Neural progenitor cell (in vitro differentiated cells): ENCODE measurements at regions not wholly inside any gene's neighbourhood (a gene's known extent, or its start where the extent isn't known, plus 50 kb on each side); places are given as distances from the start of the nearest gene placed in this dataset.
A peak's percentile ranks its signal among the peaks of the same experiment; 100 is the strongest.
"Not testable (repeated sequence)": the region's sequence is repeated elsewhere in the genome, so short reads cannot be mapped to it uniquely, and the experiment has no call there.

Source experiments
- DNase-seq: peaks from one replicate; pipeline ENCODE4 v3.0.0-alpha.2; 2016; ENCODE audit warnings: low spot score
- H2AFZ ChIP-seq: fragments of 200-600 bp; sonication (generic); replicated peaks from 2 replicates; pipeline ENCODE4 v1.6.1; 2016; ENCODE audit warnings: antibody characterized with exemption
- H3F3A ChIP-seq: fragments of 200-600 bp; sonication (generic); 2 replicates; pipeline ENCODE4 v1.6.1; 2016; ENCODE audit warnings: antibody characterized with exemption, low read depth
- H3K27ac ChIP-seq: fragments of 200-600 bp; sonication (generic); 2 replicates; pipeline ENCODE4 v1.5.1; 2016; ENCODE audit warnings: mild to moderate bottlenecking
- H3K27me3 ChIP-seq: fragments of 200-600 bp; sonication (generic); 2 replicates; pipeline ENCODE4 v1.6.1; 2016; ENCODE audit warnings: mild to moderate bottlenecking, moderate library complexity
- H3K36me3 ChIP-seq: fragments of 200-600 bp; sonication (generic); 2 replicates; pipeline ENCODE4 v1.5.1; 2016
- H3K4me1 ChIP-seq: fragments of 200-600 bp; sonication (generic); 2 replicates; pipeline ENCODE4 v1.6.1; 2016; ENCODE audit warnings: mixed run types
- H3K4me2 ChIP-seq: fragments of 200-600 bp; sonication (generic); 2 replicates; pipeline ENCODE4 v1.6.1; 2016
- H3K4me3 ChIP-seq: fragments of 200-600 bp; sonication (generic); 2 replicates; pipeline ENCODE4 v1.5.1; 2016
- H3K79me2 ChIP-seq: fragments of 200-600 bp; sonication (generic); 2 replicates; pipeline ENCODE4 v1.6.1; 2016; ENCODE audit warnings: low read depth
- H3K9ac ChIP-seq: fragments of 200-600 bp; sonication (generic); 2 replicates; pipeline ENCODE4 v1.6.1; 2016
- H3K9me3 ChIP-seq: fragments of 200-600 bp; sonication (generic); 2 replicates; pipeline ENCODE4 v1.5.1; 2016; ENCODE audit warnings: low read depth
- H4K20me1 ChIP-seq: fragments of 200-600 bp; sonication (generic); 2 replicates; pipeline ENCODE4 v1.6.1; 2016; ENCODE audit warnings: low read depth
- H3K27ac Mint-ChIP-seq: 3 replicates; pipeline ENCODE4 v1.8.0; 2021; ENCODE audit warnings: mixed read lengths
- H3K27me3 Mint-ChIP-seq: 2 replicates; pipeline ENCODE4 v1.8.0; 2022; ENCODE audit warnings: low read depth, mild to moderate bottlenecking, inconsistent platforms, moderate library complexity, mixed read lengths; ENCODE audit not compliant: insufficient read depth
- H3K36me3 Mint-ChIP-seq: 3 replicates; pipeline ENCODE4 v1.8.0; 2021; ENCODE audit warnings: mixed read lengths
- H3K4me1 Mint-ChIP-seq: 3 replicates; pipeline ENCODE4 v1.8.0; 2021; ENCODE audit warnings: mixed read lengths
- H3K4me3 Mint-ChIP-seq: 3 replicates; pipeline ENCODE4 v1.8.0; 2021; ENCODE audit warnings: mild to moderate bottlenecking, moderate library complexity, mixed read lengths
- H3K9me3 Mint-ChIP-seq: 3 replicates; pipeline ENCODE4 v1.8.0; 2020; ENCODE audit warnings: mixed read lengths
- EZH2 ChIP-seq: fragments of 200-600 bp; sonication (generic); IDR thresholded peaks from 2 replicates; pipeline ENCODE4 v1.6.1; 2017; ENCODE audit warnings: antibody characterized with exemption, mild to moderate bottlenecking, moderate library complexity
- EZH2phosphoT487 ChIP-seq: fragments of 200-600 bp; sonication (generic); IDR thresholded peaks from 2 replicates; pipeline ENCODE4 v1.6.1; 2017; ENCODE audit warnings: antibody characterized with exemption
- TF ChIP-seq, protein P1 (sequence below): fragments of 200-600 bp; sonication (generic); IDR thresholded peaks from 2 replicates; pipeline ENCODE4 v1.5.1; 2017; ENCODE audit warnings: antibody characterized with exemption, mild to moderate bottlenecking

GRCh38 chr9:36503172-36504088 is 69.3 kb upstream of the MELK start:
- peaks cover 3% of the 10 kb centered on the region for H3K27me3 Mint-ChIP-seq
- H3K27ac Mint-ChIP-seq: peak overlapping the region; percentile 9
- no peaks in the 10 kb centered on the region for H3K9me3 Mint-ChIP-seq
- H3K4me3 Mint-ChIP-seq: no peak overlapping the region
- Histone ChIP-seq H4K20me1 (no peaks in the 10 kb centered on the region), H2AFZ (no peak overlapping the region), H3K4me2 (no peak overlapping the region), H3K27ac (no peak overlapping the region), H3F3A (peaks cover 16% of the 10 kb centered on the region), H3K9ac (no peak overlapping the region), H3K4me1 (peaks cover 21% of the 10 kb centered on the region), H3K79me2 (no peaks in the 10 kb centered on the region), H3K36me3 (no peaks in the 10 kb centered on the region), H3K9me3 (no peaks in the 10 kb centered on the region), H3K27me3 (no peaks in the 10 kb centered on the region), H3K4me3 (no peak overlapping the region)
- TF ChIP-seq EZH2: no peak
- no peak for TF ChIP-seq EZH2phosphoT487
- TF ChIP-seq, protein P1, sequence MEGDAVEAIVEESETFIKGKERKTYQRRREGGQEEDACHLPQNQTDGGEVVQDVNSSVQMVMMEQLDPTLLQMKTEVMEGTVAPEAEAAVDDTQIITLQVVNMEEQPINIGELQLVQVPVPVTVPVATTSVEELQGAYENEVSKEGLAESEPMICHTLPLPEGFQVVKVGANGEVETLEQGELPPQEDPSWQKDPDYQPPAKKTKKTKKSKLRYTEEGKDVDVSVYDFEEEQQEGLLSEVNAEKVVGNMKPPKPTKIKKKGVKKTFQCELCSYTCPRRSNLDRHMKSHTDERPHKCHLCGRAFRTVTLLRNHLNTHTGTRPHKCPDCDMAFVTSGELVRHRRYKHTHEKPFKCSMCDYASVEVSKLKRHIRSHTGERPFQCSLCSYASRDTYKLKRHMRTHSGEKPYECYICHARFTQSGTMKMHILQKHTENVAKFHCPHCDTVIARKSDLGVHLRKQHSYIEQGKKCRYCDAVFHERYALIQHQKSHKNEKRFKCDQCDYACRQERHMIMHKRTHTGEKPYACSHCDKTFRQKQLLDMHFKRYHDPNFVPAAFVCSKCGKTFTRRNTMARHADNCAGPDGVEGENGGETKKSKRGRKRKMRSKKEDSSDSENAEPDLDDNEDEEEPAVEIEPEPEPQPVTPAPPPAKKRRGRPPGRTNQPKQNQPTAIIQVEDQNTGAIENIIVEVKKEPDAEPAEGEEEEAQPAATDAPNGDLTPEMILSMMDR: no peak
- peaks cover 28% of the 10 kb centered on the region for H3K4me1 Mint-ChIP-seq
- no peak for DNase-seq
- no peaks in the 10 kb centered on the region for H3K36me3 Mint-ChIP-seq

DNA sequence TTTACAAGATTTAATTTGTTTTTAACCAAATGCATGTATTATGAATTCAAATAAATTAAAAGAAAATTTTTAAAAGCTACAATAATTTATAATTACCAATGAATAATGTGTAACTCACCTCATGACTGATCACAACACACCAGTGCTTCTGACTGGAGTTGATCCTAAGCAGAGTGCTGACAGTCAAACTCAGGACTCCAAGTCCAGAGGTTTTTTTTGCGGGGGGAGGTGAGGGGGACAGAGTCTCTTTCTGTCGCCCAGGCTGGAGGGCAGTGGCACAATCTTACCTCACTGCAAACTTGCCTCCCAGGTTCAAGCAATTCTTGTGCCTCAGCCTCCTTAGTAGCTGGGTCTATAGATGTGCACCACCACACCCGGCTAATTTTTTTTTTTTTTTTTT is 71.0 kb upstream of the MELK start:
- TF ChIP-seq, protein P1: no peak
- TF ChIP-seq EZH2phosphoT487 (no peak), EZH2 (no peak)
- Mint-ChIP-seq H3K4me3 (no peak overlapping the region), H3K36me3 (no peaks in the 10 kb centered on the region), H3K27me3 (peaks cover 3% of the 10 kb centered on the region), H3K9me3 (no peaks in the 10 kb centered on the region), H3K27ac (no peak overlapping the region), H3K4me1 (peaks cover 30% of the 10 kb centered on the region)
- no peak overlapping the region for H3K4me3 ChIP-seq
- H3K9me3 ChIP-seq: no peaks in the 10 kb centered on the region
- no peaks in the 10 kb centered on the region for H3K36me3 ChIP-seq
- H3K79me2 ChIP-seq: no peaks in the 10 kb centered on the region
- H3K4me1 ChIP-seq: peaks cover 21% of the 10 kb centered on the region
- H3K9ac ChIP-seq: no peak overlapping the region
- no peak overlapping the region for H3K27ac ChIP-seq
- no peaks in the 10 kb centered on the region for H4K20me1 ChIP-seq
- peaks cover 16% of the 10 kb centered on the region for H3F3A ChIP-seq
- H3K27me3 ChIP-seq: no peaks in the 10 kb centered on the region
- no peak overlapping the region for H3K4me2 ChIP-seq
- no peak for DNase-seq
- H2AFZ ChIP-seq: no peak overlapping the region

- not testable (repeated sequence) for H3K27me3 Mint-ChIP-seq, H3K4me2 ChIP-seq, H3K36me3 Mint-ChIP-seq, H2AFZ ChIP-seq, H3K27ac Mint-ChIP-seq, H3K9me3 ChIP-seq, H3K9ac ChIP-seq, H3K4me3 Mint-ChIP-seq, H3K27ac ChIP-seq, H3K4me3 ChIP-seq, H4K20me1 ChIP-seq, H3K79me2 ChIP-seq, DNase-seq, H3K27me3 ChIP-seq, H3K36me3 ChIP-seq, H3K9me3 Mint-ChIP-seq
- H3K4me1 Mint-ChIP-seq: peaks cover 30% of the 10 kb centered on the region
- H3F3A ChIP-seq: peaks cover 16% of the 10 kb centered on the region
- peaks cover 21% of the 10 kb centered on the region for H3K4me1 ChIP-seq
These were observed 71.8 kb upstream of the MELK start for GRCh38 chr9:36500931-36501330.

GRCh38 chr9:36499174-36499890 is 73.4 kb upstream of the MELK start:
- H3K36me3 Mint-ChIP-seq: no peaks in the 10 kb centered on the region
- Histone ChIP-seq H3K27me3 (no peaks in the 10 kb centered on the region), H3K4me1 (peaks cover 28% of the 10 kb centered on the region), H4K20me1 (no peaks in the 10 kb centered on the region), H3F3A (peaks cover 16% of the 10 kb centered on the region), H3K36me3 (no peaks in the 10 kb centered on the region), H3K9ac (no peak overlapping the region), H3K4me3 (peak overlapping the region; percentile 4), H3K4me2 (peak overlapping the region; percentile 58), H3K9me3 (no peaks in the 10 kb centered on the region), H2AFZ (peak overlapping the region; percentile 63), H3K79me2 (no peaks in the 10 kb centered on the region), H3K27ac (peak overlapping the region; percentile 25)
- TF ChIP-seq EZH2phosphoT487 (no peak), EZH2 (no peak)
- TF ChIP-seq, protein P1: no peak
- peak overlapping the region; percentile 88 for H3K27ac Mint-ChIP-seq
- peaks cover 30% of the 10 kb centered on the region for H3K4me1 Mint-ChIP-seq
- H3K9me3 Mint-ChIP-seq: no peaks in the 10 kb centered on the region
- peak overlapping the region; percentile 9 for H3K4me3 Mint-ChIP-seq
- peaks cover 3% of the 10 kb centered on the region for H3K27me3 Mint-ChIP-seq
- DNase-seq: peak; percentile 81

- not testable (repeated sequence) for H4K20me1 ChIP-seq, H3K27ac ChIP-seq, H3K9me3 ChIP-seq, H3K4me3 ChIP-seq, H3K36me3 Mint-ChIP-seq, H3K36me3 ChIP-seq, H3K27me3 ChIP-seq, H3K4me3 Mint-ChIP-seq, H2AFZ ChIP-seq, H3K27me3 Mint-ChIP-seq, H3K27ac Mint-ChIP-seq, H3K4me2 ChIP-seq, H3F3A ChIP-seq, H3K9ac ChIP-seq, H3K9me3 Mint-ChIP-seq, H3K79me2 ChIP-seq, DNase-seq
- H3K4me1 ChIP-seq: peaks cover 15% of the 10 kb centered on the region
- H3K4me1 Mint-ChIP-seq: peaks cover 14% of the 10 kb centered on the region
These were observed 79.1 kb upstream of the MELK start for GRCh38 chr9:36493564-36493963.
